ENCODE measurements at regions not wholly inside any gene's neighbourhood (a gene's known extent, or its start where the extent isn't known, plus 50 kb on each side); places are given as distances from the start of the nearest gene placed in this dataset.

GRCh38 chr15:91469632-91470567 lies 369.8 kb downstream of the SV2B start:
- TF ChIP-seq NRF1 (IDR thresholded peaks at IDR 0.05; ENCODE audit: low read depth, low read length) (no peak), CTCF (IDR thresholded peaks at IDR 0.05) (no peak), FOSL2 (IDR thresholded peaks at IDR 0.05; ENCODE audit: borderline replicate concordance, low read depth) (no peak), EZH2phosphoT487 (IDR thresholded peaks at IDR 0.05; ENCODE audit: borderline replicate concordance, low read depth) (no peak), JUND (IDR thresholded peaks at IDR 0.05) (no peak), CHD2 (IDR thresholded peaks at IDR 0.05; ENCODE audit: low read length, partially characterized antibody) (no peak), REST (IDR thresholded peaks at IDR 0.05; ENCODE audit: low read depth, low read length) (no peak), EP300 (IDR thresholded peaks at IDR 0.05; ENCODE audit: borderline replicate concordance in 1 of 2, low read depth in 1 of 2, low read length in 1 of 2) (no peak), MEF2A (IDR thresholded peaks at IDR 0.05; ENCODE audit: borderline replicate concordance, low read depth) (no peak), POLR2AphosphoS5 (IDR thresholded peaks at IDR 0.05; ENCODE audit: low read depth, low read length) (no peak), TAF1 (IDR thresholded peaks at IDR 0.05; ENCODE audit: borderline replicate concordance, low read depth, low read length) (no peak)
